GM12865 (cell line): ENCODE measurements at regions not wholly inside any gene's neighbourhood (a gene's known extent, or its start where the extent isn't known, plus 50 kb on each side); places are given as distances from the start of the nearest gene placed in this dataset.
"Not testable (repeated sequence)": the region's sequence is repeated elsewhere in the genome, so short reads cannot be mapped to it uniquely, and the experiment has no call there.

Experiments used
- DNase-seq: peaks from one replicate; pipeline ENCODE4 v3.0.0; 2010; ENCODE audit warnings: low read depth
- H3K4me3 ChIP-seq: 2 replicates; pipeline ENCODE4 v1.5.1; 2011; ENCODE audit warnings: mild to moderate bottlenecking, low read depth, low read length, control low read depth
- CTCF ChIP-seq: IDR thresholded peaks from 2 replicates; pipeline ENCODE4 v1.5.1; 2011; ENCODE audit warnings: low read length, control low read depth, low read depth, inconsistent platforms; ENCODE audit not compliant: insufficient read depth; ENCODE audit errors: missing control alignments

DNA sequence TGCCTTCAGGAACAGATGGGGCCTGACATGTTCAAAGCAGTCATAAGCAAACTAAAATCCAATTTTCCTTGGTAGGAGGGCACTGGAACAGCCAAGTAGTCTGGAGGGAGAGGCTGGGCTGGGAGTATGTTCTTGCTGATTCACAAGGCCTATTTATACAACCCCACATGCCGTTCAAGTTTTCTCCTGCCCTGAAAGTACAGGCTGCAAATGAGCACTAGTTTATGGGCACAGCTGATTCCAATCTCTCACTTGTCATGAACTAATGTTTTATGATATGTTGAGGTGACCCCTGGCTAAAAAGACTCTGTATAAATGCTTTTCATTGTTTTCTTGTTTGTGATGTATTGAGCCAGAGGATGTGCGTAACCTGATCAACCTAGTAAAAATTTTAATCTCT lies 183.4 kb upstream of the SRD5A2 start:
- no peak for TF ChIP-seq CTCF
- DNase-seq, result no peak
- no peak overlapping the region for H3K4me3 ChIP-seq

DNA sequence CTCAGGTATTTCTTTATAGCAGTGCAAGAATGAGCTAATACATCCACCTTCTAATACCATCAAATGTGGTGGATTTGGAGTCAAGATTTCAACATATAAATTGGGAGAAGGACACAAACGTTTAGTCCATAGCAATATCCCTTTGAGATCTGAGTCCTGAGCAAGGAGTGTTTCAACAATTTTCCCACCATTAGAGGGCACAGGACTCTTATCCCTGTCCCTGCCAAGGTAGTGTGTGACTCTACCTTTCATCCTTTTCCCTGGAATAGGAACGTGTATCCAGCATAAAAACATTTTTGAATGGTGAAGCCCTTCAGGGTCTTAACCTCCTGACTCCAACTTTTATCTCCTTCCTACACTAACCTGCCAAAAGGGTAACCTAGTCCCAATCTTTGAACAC lies 181.3 kb upstream of the SRD5A2 start:
- DNase-seq, result no peak
- H3K4me3 ChIP-seq, result no peak overlapping the region
- no peak for TF ChIP-seq CTCF

- H3K4me3 ChIP-seq, DNase-seq: not testable (repeated sequence)
Observed at GRCh38 chr2:31757351-31757750, 176.6 kb upstream of the SRD5A2 start.

DNA sequence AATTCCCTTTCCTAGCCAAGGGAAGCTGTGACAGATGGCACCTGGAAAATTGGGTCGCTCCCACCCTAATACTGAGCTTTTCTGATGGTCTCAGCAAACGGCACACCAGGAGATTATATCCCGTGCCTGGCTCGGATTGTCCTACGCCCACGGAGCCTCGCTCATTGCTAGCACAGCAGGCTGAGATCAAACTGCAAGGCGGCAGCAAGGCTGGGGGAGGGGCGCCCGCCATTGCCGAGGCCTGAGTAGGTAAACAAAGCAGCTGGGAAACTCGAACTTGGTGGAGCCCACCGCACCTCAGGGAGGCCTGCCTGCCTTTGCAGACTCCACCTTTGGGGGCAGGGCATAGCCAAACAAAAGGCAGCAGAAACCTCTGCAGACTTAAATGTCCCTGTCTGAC lies 168.0 kb upstream of the SRD5A2 start:
- H3K4me3 ChIP-seq, DNase-seq: not testable (repeated sequence)

- TF ChIP-seq CTCF, result no peak
- DNase-seq, result no peak
- no peak overlapping the region for H3K4me3 ChIP-seq
Observed at GRCh38 chr2:31748041-31748440, 167.3 kb upstream of the SRD5A2 start.

DNA sequence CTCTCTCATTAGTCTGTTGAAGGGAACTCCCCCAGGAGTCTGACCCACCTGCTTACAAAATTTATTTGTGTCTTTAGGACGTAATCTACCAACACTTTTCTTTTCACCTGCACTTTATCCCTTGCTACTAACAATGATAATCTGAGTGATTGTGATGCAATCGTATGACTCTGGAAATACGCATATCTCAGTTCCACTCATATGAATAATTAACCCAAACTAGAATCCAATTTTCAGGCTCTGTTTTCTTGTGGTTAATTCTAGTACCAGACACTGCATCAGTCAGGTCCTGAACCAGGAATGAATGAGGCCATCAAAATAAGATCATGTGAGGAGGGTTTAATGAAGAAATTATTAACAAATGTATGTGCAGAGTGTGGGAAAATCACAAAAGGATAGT lies 158.4 kb upstream of the SRD5A2 start:
- DNase-seq, result no peak
- no peak for TF ChIP-seq CTCF
- no peak overlapping the region for H3K4me3 ChIP-seq

DNA sequence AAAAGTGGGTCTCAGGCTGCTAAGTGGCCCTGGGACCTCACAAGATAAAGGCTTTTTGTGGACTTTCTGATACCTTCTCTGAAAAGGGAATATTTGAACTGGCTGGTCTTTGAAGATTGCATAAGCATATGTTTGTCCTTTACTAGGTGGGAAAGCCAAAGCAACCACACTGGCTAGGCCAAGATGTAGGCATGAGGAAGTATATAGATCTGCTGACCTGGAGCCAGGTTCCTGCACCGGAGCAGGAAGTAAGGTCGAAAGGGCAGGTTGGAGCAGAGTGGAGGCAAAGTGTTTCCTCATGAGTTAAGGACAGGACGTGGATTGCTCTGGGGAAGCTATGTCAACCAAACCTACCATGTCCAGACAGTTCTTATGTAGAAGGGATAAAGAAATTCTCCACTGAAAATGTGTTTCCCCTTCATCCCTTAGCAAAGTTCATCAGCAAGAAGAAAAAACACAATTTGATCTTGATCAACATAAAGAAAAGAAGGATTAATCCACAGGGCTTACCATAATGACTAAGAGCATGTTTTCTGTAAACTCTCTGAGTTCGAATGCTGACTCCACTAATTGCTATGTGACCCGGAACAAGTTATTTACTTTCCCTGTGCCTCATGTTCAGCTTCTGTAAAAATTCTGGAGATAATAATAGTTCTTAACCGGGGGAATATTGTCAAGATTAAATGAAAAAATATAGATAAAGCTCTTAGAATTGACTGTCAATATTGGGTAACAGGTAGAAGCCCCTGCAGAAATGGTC lies 156.1 kb upstream of the SRD5A2 start:
- TF ChIP-seq CTCF, result no peak
- no peak overlapping the region for H3K4me3 ChIP-seq
- DNase-seq, result no peak

GRCh38 chr2:31735716-31736115 lies 155.0 kb upstream of the SRD5A2 start:
- TF ChIP-seq CTCF, result no peak
- DNase-seq, result no peak
- H3K4me3 ChIP-seq, result no peak overlapping the region
